ENCODE measurements at regions not wholly inside any gene's neighbourhood (a gene's known extent, or its start where the extent isn't known, plus 50 kb on each side); places are given as distances from the start of the nearest gene placed in this dataset.

- no peak for TF ChIP-seq PRDM4 (CRISPR knock-in tag; IDR thresholded peaks at IDR 0.05; ENCODE audit: borderline replicate concordance)
- TF ChIP-seq PRDM10 (CRISPR knock-in tag; IDR thresholded peaks at IDR 0.05; ENCODE audit: low read depth) = no peak
- TF ChIP-seq SP140L (CRISPR knock-in tag; IDR thresholded peaks at IDR 0.05; ENCODE audit: borderline replicate concordance) = no peak
Observed at GRCh38 chr15:97521381-97522285, 438.9 kb upstream of the ARRDC4 start (continued).

GRCh38 chr15:97522347-97522746, 438.2 kb upstream of the ARRDC4 start:
- no peaks in the 10 kb centered on the region for H3K79me2 ChIP-seq (ENCODE audit: insufficient read depth, low read length)
- FAIRE-seq = no peak
- no peak for ATAC-seq
- no peak overlapping the region for H3K27ac ChIP-seq (ENCODE audit: extremely low read length, insufficient read depth, low read length)
- in situ Hi-C loops (cut with HindIII; ENCODE audit: extremely low pct_ligation_motif_present, low pct_unique_long_range_greater_than_20kb) = no loop called here
- DNase-seq (ENCODE audit: low spot score) = no peak
- no TSS peak for BruUV-seq (replicated peaks)
- 17% methylated on average over 7 of the region's 16 CpGs for WGBS (ENCODE audit: low lambda C conversion rate)
- peaks cover 76% of the 10 kb centered on the region for H3K9me3 ChIP-seq (ENCODE audit: low read length)
- H4K20me1 ChIP-seq (ENCODE audit: insufficient read depth, low read length) = no peaks in the 10 kb centered on the region
- intact Hi-C loops (cut with micrococcal nuclease; ENCODE audit: unreplicated experiment) = no loop called here
- H3K4me2 ChIP-seq (ENCODE audit: low read depth, low read length) = no peak overlapping the region
- POLR2A ChIA-PET = no interaction called here
- no peak overlapping the region for H3K4me3 ChIP-seq (replicated peaks in 1 of 3; ENCODE audit: insufficient read depth in 1 of 3, low read depth in 2 of 3, low read length in 3 of 3)
- H3K9ac ChIP-seq (ENCODE audit: insufficient read depth, low read depth, low read length) = no peak overlapping the region
- no peak overlapping the region for H2AFZ ChIP-seq (ENCODE audit: low read length)
- no peaks in the 10 kb centered on the region for H3K27me3 ChIP-seq (ENCODE audit: control insufficient read depth in 1 of 2, insufficient read depth in 2 of 2, low read length in 2 of 2)
- no peaks in the 10 kb centered on the region for H3K36me3 ChIP-seq (replicated peaks in 1 of 2; ENCODE audit: control insufficient read depth in 1 of 2, insufficient read depth in 2 of 2, low read length in 2 of 2)
- no peaks in the 10 kb centered on the region for H3K4me1 ChIP-seq (ENCODE audit: insufficient read depth, low read length)
- CTCF ChIA-PET (ENCODE audit: low intra/inter-chr PET ratio, low total read pairs) = no interaction called here
- TF ChIP-seq MXD4 (CRISPR knock-in tag; IDR thresholded peaks at IDR 0.05) (no peak), ELF1 (CRISPR knock-in tag; IDR thresholded peaks at IDR 0.05) (no peak), ZNF709 (CRISPR knock-in tag; IDR thresholded peaks at IDR 0.05) (no peak), GATAD1 (CRISPR knock-in tag; IDR thresholded peaks at IDR 0.05) (no peak), BCL3 (CRISPR knock-in tag; IDR thresholded peaks at IDR 0.05) (no peak), MLX (CRISPR knock-in tag; IDR thresholded peaks at IDR 0.05) (no peak), ZNF362 (CRISPR knock-in tag; IDR thresholded peaks at IDR 0.05; ENCODE audit: borderline replicate concordance) (no peak), ZNF724P (CRISPR knock-in tag; IDR thresholded peaks at IDR 0.05; ENCODE audit: borderline replicate concordance) (no peak), ZNF414 (CRISPR knock-in tag; IDR thresholded peaks at IDR 0.05) (no peak)

Measured in HepG2 (cell line).